ENCODE measurements at regions not wholly inside any gene's neighbourhood (a gene's known extent, or its start where the extent isn't known, plus 50 kb on each side); places are given as distances from the start of the nearest gene placed in this dataset.

DNA sequence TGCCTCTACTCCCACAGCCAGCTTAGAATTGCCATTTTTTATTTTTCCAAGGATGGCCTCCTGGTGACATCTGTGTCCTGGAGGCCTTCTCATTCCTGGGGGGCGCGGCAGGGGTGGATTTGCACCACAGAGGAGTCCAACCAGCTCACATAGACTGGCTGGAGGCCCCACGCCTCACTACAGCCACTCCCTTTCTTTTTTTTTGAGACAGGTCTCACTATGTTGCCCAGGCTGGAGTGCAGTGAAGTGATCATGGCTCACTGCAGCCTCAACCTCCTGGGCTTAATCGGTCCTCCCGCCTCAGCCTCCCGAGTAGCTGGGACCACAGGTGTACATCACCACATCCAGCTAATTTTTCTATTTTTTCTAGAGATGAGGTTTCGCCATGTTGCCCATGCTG, 57.6 kb upstream of the DOCK1 start:
- DNase-seq: no peak
- ATAC-seq: no peak

DNA sequence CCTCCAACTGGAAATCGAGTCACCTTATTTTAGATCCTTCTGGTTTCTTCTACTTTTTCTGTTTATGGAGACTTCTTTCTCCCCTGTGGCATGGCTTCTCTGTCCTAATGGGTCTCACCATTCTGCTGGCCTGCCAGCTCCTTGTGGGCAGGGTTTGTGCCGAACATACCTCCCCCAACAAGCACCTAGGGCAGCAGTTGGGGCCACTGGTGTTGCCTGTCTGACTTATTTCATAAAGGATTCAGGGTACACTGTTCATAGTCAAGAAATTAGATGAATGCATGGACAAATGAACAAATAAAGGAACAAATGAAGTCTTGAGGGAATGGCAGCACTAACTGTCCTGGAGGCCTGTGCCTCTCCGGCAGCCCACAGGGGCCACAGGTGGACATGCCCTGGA, 55.6 kb upstream of the DOCK1 start:
- DNase-seq: no peak
- ATAC-seq: no peak

DNA sequence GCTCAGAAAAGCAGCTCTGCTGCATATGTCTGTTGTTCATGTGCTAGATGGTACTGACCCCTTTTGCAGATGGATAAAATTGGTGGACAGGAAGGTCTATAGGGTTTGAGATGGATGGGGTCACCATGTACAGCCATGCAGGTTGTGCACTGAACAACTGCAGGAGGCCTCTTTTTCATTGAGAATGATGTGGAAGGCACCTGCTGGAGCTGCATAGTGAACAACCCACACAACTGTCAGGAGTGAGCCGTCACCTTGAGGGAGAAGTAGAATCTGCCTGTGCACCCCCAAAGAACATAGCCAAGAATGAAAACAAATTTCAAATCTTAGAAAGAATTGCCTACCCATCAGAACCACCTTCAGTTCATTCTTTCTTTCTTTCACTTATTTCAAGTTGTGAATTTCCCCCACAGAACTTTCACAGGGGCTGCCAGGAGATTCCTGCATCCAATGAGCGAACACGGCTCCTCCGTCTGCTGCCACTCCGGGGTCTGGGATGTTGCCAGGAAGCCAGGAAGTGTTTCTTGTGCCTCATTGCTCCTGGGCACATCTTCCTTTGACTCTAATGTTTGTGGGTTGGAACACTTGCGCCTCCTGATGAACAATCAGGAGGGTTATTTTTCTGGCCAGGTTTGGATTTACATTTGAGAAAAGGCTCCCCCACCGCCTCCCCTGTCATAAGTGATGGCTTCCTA, 53.7 kb upstream of the DOCK1 start:
- no peak for ATAC-seq
- DNase-seq: no peak

GRCh38 chr10:126854726-126855495, 50.3 kb upstream of the DOCK1 start:
- ATAC-seq (no peak), DNase-seq (no peak)

All from stimulated activated naive CD8-positive, alpha-beta T cell treated with anti-CD3 and anti-CD28 coated beads, Interleukin-15, Interleukin-2, amounts not matched to agents 100 U/mL and 50 U/mL, for 24 hours (primary cell).